GM20000 (cell line): ENCODE measurements at regions not wholly inside any gene's neighbourhood (a gene's known extent, or its start where the extent isn't known, plus 50 kb on each side); places are given as distances from the start of the nearest gene placed in this dataset.

ENCODE experiments used
- DNase-seq: peaks from one replicate; pipeline ENCODE4 v3.0.0; 2012; ENCODE audit warnings: low spot score
- TF ChIP-seq, protein P1 (sequence below): IDR thresholded peaks from 2 replicates; pipeline ENCODE4 v1.5.1; 2012; ENCODE audit warnings: mild to moderate bottlenecking, control low read depth; ENCODE audit errors: extremely low read depth, missing control alignments

- DNase-seq, result no peak
- TF ChIP-seq, protein P1, sequence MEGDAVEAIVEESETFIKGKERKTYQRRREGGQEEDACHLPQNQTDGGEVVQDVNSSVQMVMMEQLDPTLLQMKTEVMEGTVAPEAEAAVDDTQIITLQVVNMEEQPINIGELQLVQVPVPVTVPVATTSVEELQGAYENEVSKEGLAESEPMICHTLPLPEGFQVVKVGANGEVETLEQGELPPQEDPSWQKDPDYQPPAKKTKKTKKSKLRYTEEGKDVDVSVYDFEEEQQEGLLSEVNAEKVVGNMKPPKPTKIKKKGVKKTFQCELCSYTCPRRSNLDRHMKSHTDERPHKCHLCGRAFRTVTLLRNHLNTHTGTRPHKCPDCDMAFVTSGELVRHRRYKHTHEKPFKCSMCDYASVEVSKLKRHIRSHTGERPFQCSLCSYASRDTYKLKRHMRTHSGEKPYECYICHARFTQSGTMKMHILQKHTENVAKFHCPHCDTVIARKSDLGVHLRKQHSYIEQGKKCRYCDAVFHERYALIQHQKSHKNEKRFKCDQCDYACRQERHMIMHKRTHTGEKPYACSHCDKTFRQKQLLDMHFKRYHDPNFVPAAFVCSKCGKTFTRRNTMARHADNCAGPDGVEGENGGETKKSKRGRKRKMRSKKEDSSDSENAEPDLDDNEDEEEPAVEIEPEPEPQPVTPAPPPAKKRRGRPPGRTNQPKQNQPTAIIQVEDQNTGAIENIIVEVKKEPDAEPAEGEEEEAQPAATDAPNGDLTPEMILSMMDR, result no peak
Measured at GRCh38 chr15:94626949-94627348, 395.6 kb downstream of the MCTP2 start.

GRCh38 chr15:94631608-94632007 lies 400.2 kb downstream of the MCTP2 start:
- TF ChIP-seq, protein P1, result no peak
- DNase-seq, result no peak

DNA sequence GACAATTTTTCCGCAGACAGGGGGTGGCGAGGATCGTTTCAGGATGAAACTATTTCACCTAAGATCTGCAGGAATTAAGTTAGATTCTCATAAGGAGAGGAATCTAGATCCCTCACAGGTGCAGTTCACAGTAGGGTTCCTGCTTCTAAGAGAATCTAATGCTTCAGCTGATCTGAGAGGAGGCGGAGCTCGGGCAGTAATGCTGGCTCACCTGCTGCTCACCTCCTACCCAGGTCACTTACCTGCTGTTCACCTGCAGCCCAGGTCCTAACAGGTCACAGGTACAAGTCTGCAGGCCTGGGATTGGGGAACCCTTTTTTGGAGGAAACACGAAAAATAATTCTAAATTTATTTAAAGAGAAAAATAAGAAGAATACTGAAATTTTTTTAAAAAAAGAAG lies 406.8 kb downstream of the MCTP2 start:
- TF ChIP-seq, protein P1, result no peak
- DNase-seq, result no peak

- TF ChIP-seq, protein P1, result no peak
- DNase-seq, result no peak
Measured at GRCh38 chr15:94639701-94640100, 408.3 kb downstream of the MCTP2 start.

- no peak for DNase-seq
- TF ChIP-seq, protein P1, result no peak
Measured at GRCh38 chr15:94644433-94644832, 413.1 kb downstream of the MCTP2 start.

DNA sequence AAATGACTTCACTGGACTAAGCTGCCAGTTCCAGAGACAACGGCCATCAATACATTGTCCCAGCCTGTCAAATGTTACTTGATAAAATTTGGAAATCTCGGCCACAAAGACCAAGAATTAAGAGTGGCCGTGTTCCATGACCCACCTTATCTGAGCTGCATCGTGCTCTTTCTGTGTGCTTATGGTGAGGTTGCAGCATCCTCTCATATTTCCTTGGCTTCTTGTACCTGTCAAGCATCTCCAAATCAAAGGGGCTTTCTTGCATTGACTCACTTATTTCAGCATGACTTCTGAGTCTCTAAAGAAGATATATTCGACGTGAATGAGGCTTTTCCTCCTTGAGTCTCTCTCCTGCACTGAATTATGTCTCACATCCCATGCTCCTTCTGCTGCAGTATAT lies 421.7 kb downstream of the MCTP2 start:
- DNase-seq, result no peak
- TF ChIP-seq, protein P1, result no peak

- no peak for DNase-seq
- TF ChIP-seq, protein P1, result no peak
Measured at GRCh38 chr15:94655249-94655880, 424.0 kb downstream of the MCTP2 start.
